Kidney (tissue), 13 donors: ENCODE measurements at regions not wholly inside any gene's neighbourhood (a gene's known extent, or its start where the extent isn't known, plus 50 kb on each side); places are given as distances from the start of the nearest gene placed in this dataset.

Experiments used
- DNase-seq, 5 donors: peaks; one replicate each; pipeline ENCODE4 v3.0.0-alpha.2; 2013 to 2020
- FAIRE-seq: peaks from 2 replicates; lab custom pipeline; 2012; peaks lifted over from hg19 to GRCh38; lab: Jason Lieb, UNC
- H3K27ac ChIP-seq, 2 donors: one replicate each; pipeline ENCODE4 v1.7.0; 2013; ENCODE audit warnings: low read depth in 2 of 2, low read length in 2 of 2, inconsistent platforms in 1 of 2
- H3K27me3 ChIP-seq: one replicate; pipeline ENCODE4 v1.7.1; 2013; ENCODE audit warnings: low read length, inconsistent platforms; ENCODE audit not compliant: control insufficient read depth, insufficient read depth
- H3K36me3 ChIP-seq, 3 donors: one replicate each; pipeline versions ENCODE4 v1.7.0 to v1.7.1; 2013; ENCODE audit warnings: low read length in 3 of 3, control low read depth in 1 of 3, inconsistent platforms in 1 of 3; ENCODE audit not compliant: insufficient read depth in 3 of 3, control insufficient read depth in 2 of 3
- H3K4me1 ChIP-seq, 3 donors: one replicate each; pipeline versions ENCODE4 v1.7.0 to v1.7.1; 2013; ENCODE audit warnings: low read length in 3 of 3, inconsistent platforms in 1 of 3, low read depth in 1 of 3; ENCODE audit not compliant: control insufficient read depth in 2 of 3, insufficient read depth in 2 of 3
- H3K4me3 ChIP-seq, 3 donors: one replicate each; pipeline versions ENCODE4 v1.7.0 to v1.8.1; 2013; ENCODE audit warnings: low read length in 3 of 3, control low read depth in 1 of 3, inconsistent platforms in 1 of 3
- H3K9ac ChIP-seq, 3 donors: one replicate each; pipeline versions ENCODE4 v1.7.0 to v1.7.1; 2013; ENCODE audit warnings: low read length in 3 of 3, control low read depth in 1 of 3, inconsistent platforms in 1 of 3
- H3K9me3 ChIP-seq, 3 donors: one replicate each; pipeline versions ENCODE4 v1.7.0 to v1.7.1; 2013; ENCODE audit warnings: low read length in 3 of 3, control low read depth in 1 of 3, inconsistent platforms in 1 of 3; ENCODE audit not compliant: control insufficient read depth in 2 of 3, insufficient read depth in 1 of 3
- CTCF ChIP-seq: IDR thresholded peaks from 3 replicates; pipeline ENCODE4 v1.5.1; 2012; ENCODE audit warnings: mild to moderate bottlenecking, moderate library complexity, borderline replicate concordance; ENCODE audit not compliant: insufficient read depth; ENCODE audit errors: extremely low read depth
- intact Hi-C: fragments of 100-400 bp; cut with DNase I; formaldehyde crosslinking; loops from one replicate; pipeline ENCODE4 v1.11.1; 2022
- donor health status: control.
- donor health status: control.
- donor health status: control.
- donor health status: control.
- donor health status: control.
- donor health status: DM: yes; HTN: yes; CAD: no.
- donor health status: Normal renal cell carcinoma (clear cell type).

GRCh38 chr15:31974154-31974794 lies 56.0 kb upstream of the CHRNA7 start:
- Histone ChIP-seq H3K4me3 (no peak overlapping the region), H3K27me3 (no peaks in the 10 kb centered on the region), H3K4me1 (peaks cover 0 to 5% (median 3%) of the 10 kb centered on the region in 3 donors), H3K9ac (no peak overlapping the region), H3K27ac (no peak overlapping the region), H3K36me3 (no peaks in the 10 kb centered on the region), H3K9me3 (no peaks in the 10 kb centered on the region)
- DNase-seq = peak in 1 of 5 donors; percentile 43
- no peak for TF ChIP-seq CTCF
- intact Hi-C loops = no loop called here
- no peak for FAIRE-seq

- DNase-seq = peak in 4 of 5 donors; percentile 69 to 90 (median 77)
- H3K9ac ChIP-seq = no peak overlapping the region
- no peaks in the 10 kb centered on the region for H3K36me3 ChIP-seq
- no peaks in the 10 kb centered on the region for H3K9me3 ChIP-seq
- no peak overlapping the region for H3K27ac ChIP-seq
- FAIRE-seq = no peak
- peaks cover 0 to 5% (median 3%) of the 10 kb centered on the region in 3 donors for H3K4me1 ChIP-seq
- intact Hi-C loops = no loop called here
- peak overlapping the region in 1 of 3 donors; percentile 36 for H3K4me3 ChIP-seq
- no peaks in the 10 kb centered on the region for H3K27me3 ChIP-seq
- TF ChIP-seq CTCF = peak; percentile 54
These were observed 55.2 kb upstream of the CHRNA7 start for GRCh38 chr15:31974855-31975829.

- Histone ChIP-seq H3K9ac (no peak overlapping the region), H3K4me3 (peak overlapping the region in 1 of 3 donors; percentile 36), H3K36me3 (no peaks in the 10 kb centered on the region), H3K27me3 (no peaks in the 10 kb centered on the region), H3K9me3 (no peaks in the 10 kb centered on the region), H3K4me1 (peaks cover 0 to 5% (median 3%) of the 10 kb centered on the region in 3 donors), H3K27ac (no peak overlapping the region)
- DNase-seq = peak in 1 of 5 donors; percentile 51
- intact Hi-C loops = no loop called here
- no peak for TF ChIP-seq CTCF
- FAIRE-seq = no peak
These were observed 54.5 kb upstream of the CHRNA7 start for GRCh38 chr15:31975830-31976229.
